MM.1S (cell line): ENCODE measurements at regions not wholly inside any gene's neighbourhood (a gene's known extent, or its start where the extent isn't known, plus 50 kb on each side); places are given as distances from the start of the nearest gene placed in this dataset.

ENCODE experiments used
- DNase-seq: peaks from one replicate; pipeline ENCODE4 v3.0.0-alpha.2; 2015
- H2AFZ ChIP-seq: fragments of 300-600 bp; sonication (generic); 2 replicates; pipeline ENCODE4 v1.6.0; 2016; ENCODE audit warnings: antibody characterized with exemption, low read length
- H3F3A ChIP-seq: fragments of 300-600 bp; sonication (generic); 2 replicates; pipeline ENCODE4 v1.6.1; 2016; ENCODE audit warnings: mild to moderate bottlenecking, antibody characterized with exemption, low read length, moderate library complexity, mixed read lengths; ENCODE audit not compliant: insufficient read depth
- H3K27ac ChIP-seq: fragments of 300-600 bp; sonication (generic); 2 replicates; pipeline ENCODE4 v1.5.1; 2016; ENCODE audit warnings: mild to moderate bottlenecking, low read length
- H3K27me3 ChIP-seq: fragments of 300-600 bp; sonication (generic); replicated peaks from 2 replicates; pipeline ENCODE4 v1.6.0; 2016; ENCODE audit warnings: low read length; ENCODE audit not compliant: insufficient read depth
- H3K36me3 ChIP-seq: fragments of 300-600 bp; sonication (generic); replicated peaks from 2 replicates; pipeline ENCODE4 v1.6.1; 2016; ENCODE audit warnings: mild to moderate bottlenecking, low read length, mixed read lengths; ENCODE audit not compliant: insufficient read depth
- H3K4me1 ChIP-seq: fragments of 300-600 bp; sonication (generic); 2 replicates; pipeline ENCODE4 v1.6.1; 2016; ENCODE audit warnings: low read length, mixed read lengths
- H3K4me2 ChIP-seq: fragments of 300-600 bp; sonication (generic); 2 replicates; pipeline ENCODE4 v1.6.0; 2016; ENCODE audit warnings: low read depth, low read length
- H3K4me3 ChIP-seq: fragments of 300-600 bp; sonication (generic); 2 replicates; pipeline ENCODE4 v1.5.1; 2016; ENCODE audit warnings: low read length, mixed read lengths
- H3K79me2 ChIP-seq: fragments of 300-600 bp; sonication (generic); 2 replicates; pipeline ENCODE4 v1.6.1; 2016; ENCODE audit warnings: mixed run types, low read length, mixed read lengths
- H3K9ac ChIP-seq: fragments of 300-600 bp; sonication (generic); 2 replicates; pipeline ENCODE4 v1.6.1; 2016; ENCODE audit warnings: low read length, mixed read lengths
- H3K9me2 ChIP-seq: fragments of 300-600 bp; sonication (generic); replicated peaks from 2 replicates; pipeline ENCODE4 v1.6.1; 2016; ENCODE audit warnings: mild to moderate bottlenecking, low read length, mixed read lengths; ENCODE audit not compliant: insufficient read depth
- H3K9me3 ChIP-seq: fragments of 300-600 bp; sonication (generic); replicated peaks from 2 replicates; pipeline ENCODE4 v1.6.1; 2016; ENCODE audit warnings: mild to moderate bottlenecking, low read length, mixed read lengths; ENCODE audit not compliant: insufficient read depth
- H4K20me1 ChIP-seq: fragments of 300-600 bp; sonication (generic); 2 replicates; pipeline ENCODE4 v1.6.1; 2016; ENCODE audit warnings: mild to moderate bottlenecking, low read length, moderate library complexity, mixed read lengths; ENCODE audit not compliant: insufficient read depth
- EZH2 ChIP-seq: fragments of 300-600 bp; sonication (generic); optimal IDR thresholded peaks from 2 replicates; pipeline ENCODE3; 2017; ENCODE audit warnings: low read depth, mild to moderate bottlenecking, antibody characterized with exemption, low read length, mixed read lengths
- EZH2phosphoT487 ChIP-seq: fragments of 300-600 bp; sonication (generic); IDR thresholded peaks from 2 replicates; pipeline ENCODE4 v1.6.1; 2018; ENCODE audit warnings: antibody characterized with exemption, low read length
- TF ChIP-seq, protein P1 (sequence below): fragments of 300-600 bp; sonication (generic); IDR thresholded peaks from 2 replicates; pipeline ENCODE4 v1.5.1; 2016; ENCODE audit warnings: antibody characterized with exemption, low read length, mixed read lengths

GRCh38 chr11:26904132-26904531 lies 89.8 kb upstream of the FIBIN start:
- no peaks in the 10 kb centered on the region for H3K36me3 ChIP-seq
- no peak overlapping the region for H2AFZ ChIP-seq
- H3K9me2 ChIP-seq: no peaks in the 10 kb centered on the region
- H3K27ac ChIP-seq: no peak overlapping the region
- H3K79me2 ChIP-seq: no peaks in the 10 kb centered on the region
- no peaks in the 10 kb centered on the region for H3K9me3 ChIP-seq
- no peak overlapping the region for H3K4me3 ChIP-seq
- DNase-seq: no peak
- no peaks in the 10 kb centered on the region for H3K4me1 ChIP-seq
- TF ChIP-seq, protein P1, sequence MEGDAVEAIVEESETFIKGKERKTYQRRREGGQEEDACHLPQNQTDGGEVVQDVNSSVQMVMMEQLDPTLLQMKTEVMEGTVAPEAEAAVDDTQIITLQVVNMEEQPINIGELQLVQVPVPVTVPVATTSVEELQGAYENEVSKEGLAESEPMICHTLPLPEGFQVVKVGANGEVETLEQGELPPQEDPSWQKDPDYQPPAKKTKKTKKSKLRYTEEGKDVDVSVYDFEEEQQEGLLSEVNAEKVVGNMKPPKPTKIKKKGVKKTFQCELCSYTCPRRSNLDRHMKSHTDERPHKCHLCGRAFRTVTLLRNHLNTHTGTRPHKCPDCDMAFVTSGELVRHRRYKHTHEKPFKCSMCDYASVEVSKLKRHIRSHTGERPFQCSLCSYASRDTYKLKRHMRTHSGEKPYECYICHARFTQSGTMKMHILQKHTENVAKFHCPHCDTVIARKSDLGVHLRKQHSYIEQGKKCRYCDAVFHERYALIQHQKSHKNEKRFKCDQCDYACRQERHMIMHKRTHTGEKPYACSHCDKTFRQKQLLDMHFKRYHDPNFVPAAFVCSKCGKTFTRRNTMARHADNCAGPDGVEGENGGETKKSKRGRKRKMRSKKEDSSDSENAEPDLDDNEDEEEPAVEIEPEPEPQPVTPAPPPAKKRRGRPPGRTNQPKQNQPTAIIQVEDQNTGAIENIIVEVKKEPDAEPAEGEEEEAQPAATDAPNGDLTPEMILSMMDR: no peak
- TF ChIP-seq EZH2: no peak
- no peak for TF ChIP-seq EZH2phosphoT487
- H3K4me2 ChIP-seq: no peak overlapping the region
- H3K27me3 ChIP-seq: no peaks in the 10 kb centered on the region
- H3F3A ChIP-seq: no peaks in the 10 kb centered on the region
- H3K9ac ChIP-seq: no peak overlapping the region
- H4K20me1 ChIP-seq: no peaks in the 10 kb centered on the region

- Histone ChIP-seq H3K4me1 (no peaks in the 10 kb centered on the region), H3K9ac (no peak overlapping the region), H3F3A (no peaks in the 10 kb centered on the region), H2AFZ (no peak overlapping the region), H3K36me3 (no peaks in the 10 kb centered on the region), H3K9me2 (no peaks in the 10 kb centered on the region), H3K79me2 (no peaks in the 10 kb centered on the region), H3K27ac (no peak overlapping the region), H3K27me3 (no peaks in the 10 kb centered on the region), H3K4me2 (no peak overlapping the region), H4K20me1 (no peaks in the 10 kb centered on the region), H3K9me3 (no peaks in the 10 kb centered on the region), H3K4me3 (no peak overlapping the region)
- TF ChIP-seq EZH2: no peak
- no peak for TF ChIP-seq EZH2phosphoT487
- TF ChIP-seq, protein P1: no peak
- DNase-seq: no peak
Observed at GRCh38 chr11:26904801-26905200, 89.1 kb upstream of the FIBIN start.

DNA sequence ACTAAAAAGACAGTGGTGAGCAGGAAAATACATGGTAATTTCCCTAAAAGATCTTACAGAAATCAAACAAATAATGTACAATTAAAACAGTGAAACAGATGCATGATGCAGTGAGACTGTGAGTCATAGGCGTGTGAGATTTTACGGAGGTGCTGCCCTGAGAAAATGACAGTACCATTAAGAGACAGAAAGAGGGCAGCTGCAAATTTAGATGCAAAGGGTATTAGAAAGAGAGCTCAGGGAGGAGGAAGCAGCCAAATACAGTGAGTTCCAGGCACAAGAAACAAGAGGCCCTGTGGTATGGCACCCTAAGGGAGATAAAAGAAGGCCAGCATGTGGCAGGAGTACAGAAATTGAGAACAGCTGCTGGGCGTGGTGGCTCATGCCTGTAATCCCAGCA lies 88.5 kb upstream of the FIBIN start:
- Histone ChIP-seq H3K27ac (no peak overlapping the region), H3F3A (no peaks in the 10 kb centered on the region), H3K9me3 (no peaks in the 10 kb centered on the region), H2AFZ (no peak overlapping the region), H3K27me3 (no peaks in the 10 kb centered on the region), H3K4me3 (no peak overlapping the region), H3K36me3 (no peaks in the 10 kb centered on the region), H3K9me2 (no peaks in the 10 kb centered on the region), H3K4me1 (no peaks in the 10 kb centered on the region), H3K4me2 (no peak overlapping the region), H4K20me1 (no peaks in the 10 kb centered on the region), H3K9ac (no peak overlapping the region), H3K79me2 (no peaks in the 10 kb centered on the region)
- DNase-seq: no peak
- no peak for TF ChIP-seq EZH2phosphoT487
- no peak for TF ChIP-seq EZH2
- TF ChIP-seq, protein P1: no peak
